GM12874 (cell line): ENCODE measurements at regions not wholly inside any gene's neighbourhood (a gene's known extent, or its start where the extent isn't known, plus 50 kb on each side); places are given as distances from the start of the nearest gene placed in this dataset.

Experiments used
- CTCF ChIP-seq: IDR thresholded peaks from 2 replicates; pipeline ENCODE4 v1.5.1; 2011; ENCODE audit warnings: low read depth, mild to moderate bottlenecking, control low read depth, low read length, moderate library complexity; ENCODE audit not compliant: insufficient read depth

GRCh38 chr1:65650682-65651081, 142.0 kb upstream of the PDE4B start:
- no peak for TF ChIP-seq CTCF

- TF ChIP-seq CTCF = no peak
These were observed 134.6 kb upstream of the PDE4B start for GRCh38 chr1:65658122-65658521.

GRCh38 chr1:65668368-65668767, 124.3 kb upstream of the PDE4B start:
- TF ChIP-seq CTCF = no peak

- no peak for TF ChIP-seq CTCF
These were observed 122.2 kb upstream of the PDE4B start for GRCh38 chr1:65670518-65670917.

GRCh38 chr1:65674522-65674921, 118.2 kb upstream of the PDE4B start:
- no peak for TF ChIP-seq CTCF

GRCh38 chr1:65679773-65680172, 112.9 kb upstream of the PDE4B start:
- no peak for TF ChIP-seq CTCF

- no peak for TF ChIP-seq CTCF
These were observed 111.6 kb upstream of the PDE4B start for GRCh38 chr1:65681096-65681495.
